Activated T-cell treated with anti-CD3 and anti-CD28 coated beads, Interleukin-2, amount 50 U/mL, for 72 hours (primary cell): ENCODE measurements at regions not wholly inside any gene's neighbourhood (a gene's known extent, or its start where the extent isn't known, plus 50 kb on each side); places are given as distances from the start of the nearest gene placed in this dataset.

ENCODE experiments used
- ATAC-seq, 2 donors: fragments of 150-1000 bp; cut with Tn5 transposase; replicated peaks in 1 of 2; 2 replicates each; pipeline ENCODE4 v1.10.0; 2021; ENCODE audit warnings: moderate library complexity in 2 of 2, mild to moderate bottlenecking in 1 of 2
- DNase-seq, 2 donors: peaks; one replicate each; pipeline ENCODE4 v3.0.0; 2021 to 2022; ENCODE audit warnings: mixed read lengths in 1 of 2
- H3K27ac Mint-ChIP-seq: one replicate; pipeline ENCODE4 v1.8.0; 2022; ENCODE audit warnings: mild to moderate bottlenecking, moderate library complexity, mixed read lengths
- H3K27me3 Mint-ChIP-seq: one replicate; pipeline ENCODE4 v1.8.0; 2022; ENCODE audit warnings: low read depth, mixed read lengths
- H3K36me3 Mint-ChIP-seq, 2 donors: one replicate each; pipeline ENCODE4 v1.8.0; 2022; ENCODE audit warnings: mixed read lengths in 2 of 2, mild to moderate bottlenecking in 1 of 2; ENCODE audit not compliant: insufficient read depth in 2 of 2
- H3K4me1 Mint-ChIP-seq: one replicate; pipeline ENCODE4 v1.8.0; 2022; ENCODE audit warnings: low read depth, mixed read lengths
- H3K4me3 Mint-ChIP-seq, 2 donors: one replicate each; pipeline ENCODE4 v1.8.0; 2022; ENCODE audit warnings: mild to moderate bottlenecking in 2 of 2, mixed read lengths in 2 of 2, moderate library complexity in 2 of 2
- H3K9me3 Mint-ChIP-seq, 2 donors: one replicate each; pipeline ENCODE4 v1.8.0; 2022; ENCODE audit warnings: mixed read lengths in 2 of 2

DNA sequence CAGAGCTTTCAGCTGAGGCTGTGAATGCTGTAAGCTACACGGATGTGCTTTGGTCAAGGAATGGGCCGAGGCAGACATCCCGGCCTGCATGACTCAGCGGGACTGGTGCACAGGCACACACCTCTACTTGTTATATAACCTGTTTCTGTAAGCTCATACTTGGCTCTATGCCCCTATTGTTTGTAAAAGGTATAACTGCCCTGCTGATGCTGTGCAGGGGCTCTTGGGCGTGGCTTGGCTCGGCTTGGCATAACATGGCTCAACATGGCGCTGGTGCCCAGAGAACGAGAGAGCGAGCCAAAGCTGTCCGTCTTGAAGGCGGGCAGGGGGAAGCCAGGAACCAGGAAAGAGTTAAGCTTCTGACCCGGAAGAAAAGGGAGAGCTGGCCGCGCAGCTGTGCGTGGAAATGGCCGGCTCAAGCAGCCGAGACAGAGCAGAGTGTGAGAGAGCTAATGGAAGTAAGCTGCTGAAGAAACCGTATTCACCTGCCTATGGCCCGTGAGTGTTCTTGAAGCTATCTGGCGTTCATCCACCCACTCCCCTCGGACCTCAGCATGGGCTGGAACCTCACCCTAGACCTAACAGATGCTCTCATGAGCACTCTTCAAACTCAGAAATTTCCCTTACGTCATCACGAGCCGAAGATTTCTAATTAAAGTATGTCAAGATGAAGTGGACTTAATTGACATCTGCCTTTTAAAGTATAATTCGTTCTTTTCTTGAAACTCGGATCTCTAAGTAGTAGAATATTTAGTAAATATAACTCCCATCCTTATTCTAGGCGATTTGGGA, 286.3 kb upstream of the AGA start:
- ATAC-seq (no peak), DNase-seq (no peak)
- Mint-ChIP-seq H3K4me1 (no peaks in the 10 kb centered on the region), H3K36me3 (no peaks in the 10 kb centered on the region), H3K9me3 (no peaks in the 10 kb centered on the region), H3K27me3 (no peaks in the 10 kb centered on the region), H3K4me3 (no peak overlapping the region), H3K27ac (no peak overlapping the region)

DNA sequence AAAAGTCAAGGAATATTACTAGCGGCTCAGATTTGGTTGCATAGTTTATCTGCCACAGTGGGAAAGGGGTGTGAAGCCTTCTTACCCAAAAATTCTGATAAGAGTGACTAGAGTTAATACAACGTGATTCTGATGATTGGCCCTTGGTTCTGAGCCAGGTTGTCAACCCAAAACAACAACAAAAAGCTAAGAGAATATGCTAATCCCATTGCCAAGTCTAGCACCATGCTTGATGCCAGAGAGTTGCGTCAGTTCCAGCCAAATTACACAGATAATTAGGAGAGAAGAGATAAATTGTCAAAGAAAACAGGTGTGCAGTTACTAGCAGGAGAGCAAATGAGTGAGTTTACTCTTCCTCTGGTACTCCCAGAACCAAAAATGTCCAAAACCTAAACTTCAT, 287.4 kb upstream of the AGA start:
- H3K27ac Mint-ChIP-seq: no peak overlapping the region
- H3K36me3 Mint-ChIP-seq: no peaks in the 10 kb centered on the region
- DNase-seq (no peak), ATAC-seq (no peak)
- no peaks in the 10 kb centered on the region for H3K4me1 Mint-ChIP-seq
- peaks cover 0 to 3% of the 10 kb centered on the region in 2 donors for H3K9me3 Mint-ChIP-seq
- H3K4me3 Mint-ChIP-seq: no peak overlapping the region
- H3K27me3 Mint-ChIP-seq: no peaks in the 10 kb centered on the region

GRCh38 chr4:177737387-177737940, 295.2 kb upstream of the AGA start:
- Mint-ChIP-seq H3K9me3 (peaks cover 0 to 4% of the 10 kb centered on the region in 2 donors), H3K36me3 (no peaks in the 10 kb centered on the region), H3K4me3 (no peak overlapping the region), H3K27me3 (peaks cover 7% of the 10 kb centered on the region), H3K4me1 (peaks cover 4% of the 10 kb centered on the region), H3K27ac (no peak overlapping the region)
- DNase-seq (no peak), ATAC-seq (no peak)

- no peaks in the 10 kb centered on the region for H3K9me3 Mint-ChIP-seq
- no peak overlapping the region for H3K4me3 Mint-ChIP-seq
- H3K27ac Mint-ChIP-seq: no peak overlapping the region
- H3K27me3 Mint-ChIP-seq: peaks cover 7% of the 10 kb centered on the region
- H3K4me1 Mint-ChIP-seq: peaks cover 4% of the 10 kb centered on the region
- DNase-seq: no peak
- peak; percentile 67 to 82 for ATAC-seq
- no peaks in the 10 kb centered on the region for H3K36me3 Mint-ChIP-seq
These were observed 298.3 kb upstream of the AGA start for GRCh38 chr4:177740563-177740962.

GRCh38 chr4:177759729-177760128, 317.5 kb upstream of the AGA start:
- no peak for ATAC-seq
- H3K4me3 Mint-ChIP-seq: no peak overlapping the region

DNA sequence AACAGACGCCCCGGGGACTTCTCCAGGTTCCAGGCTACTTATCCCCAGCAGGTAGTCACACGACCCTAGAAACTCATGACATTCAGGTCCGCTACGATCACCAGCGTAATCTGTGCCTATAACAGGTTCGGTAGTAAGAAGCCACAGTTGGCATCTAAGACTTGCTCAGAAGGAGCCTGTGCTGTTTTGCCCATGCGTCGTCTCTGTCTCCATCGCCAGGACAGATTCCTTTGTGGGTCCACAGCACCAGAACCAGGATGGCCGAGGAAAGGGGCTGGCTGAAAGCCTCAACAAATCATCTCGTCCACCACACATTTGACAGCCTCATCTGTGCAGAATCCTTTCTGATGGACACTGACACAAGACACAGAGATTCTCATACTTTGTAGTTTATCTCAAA, 319.5 kb upstream of the AGA start:
- no peak overlapping the region for H3K4me3 Mint-ChIP-seq
- H3K4me1 Mint-ChIP-seq: no peaks in the 10 kb centered on the region
- no peaks in the 10 kb centered on the region for H3K36me3 Mint-ChIP-seq
- ATAC-seq: no peak
- H3K9me3 Mint-ChIP-seq: no peaks in the 10 kb centered on the region
- H3K27ac Mint-ChIP-seq: no peak overlapping the region
- no peaks in the 10 kb centered on the region for H3K27me3 Mint-ChIP-seq
- no peak for DNase-seq

More at GRCh38 chr4:177759729-177760128, 317.5 kb upstream of the AGA start:
- DNase-seq: no peak
- Mint-ChIP-seq H3K27ac (no peak overlapping the region), H3K36me3 (no peaks in the 10 kb centered on the region), H3K27me3 (no peaks in the 10 kb centered on the region), H3K9me3 (no peaks in the 10 kb centered on the region), H3K4me1 (no peaks in the 10 kb centered on the region)

DNA sequence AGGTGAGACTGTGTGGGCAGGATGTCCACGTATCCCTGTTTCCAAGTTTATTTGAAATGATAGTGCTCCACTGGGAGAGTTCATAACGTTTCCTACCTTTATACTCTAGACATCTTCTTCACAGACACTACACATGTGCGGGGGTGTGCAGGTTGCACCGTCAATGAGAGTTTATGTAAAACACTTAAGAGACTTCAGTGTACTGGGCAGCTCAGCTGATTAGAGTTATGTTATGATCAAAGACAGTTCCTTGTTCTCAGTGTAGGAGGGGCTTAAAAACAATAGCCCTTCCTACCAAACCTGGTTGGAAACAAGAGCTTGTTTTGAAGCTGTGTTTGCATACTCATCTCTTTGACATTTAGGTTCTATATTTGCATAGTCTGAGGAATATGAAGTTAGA, 326.9 kb upstream of the AGA start:
- no peaks in the 10 kb centered on the region for H3K9me3 Mint-ChIP-seq
- ATAC-seq: no peak
- no peak for DNase-seq
- H3K27ac Mint-ChIP-seq: no peak overlapping the region
- H3K4me3 Mint-ChIP-seq: no peak overlapping the region
- no peaks in the 10 kb centered on the region for H3K36me3 Mint-ChIP-seq
- H3K27me3 Mint-ChIP-seq: peaks cover 4% of the 10 kb centered on the region
- no peaks in the 10 kb centered on the region for H3K4me1 Mint-ChIP-seq

DNA sequence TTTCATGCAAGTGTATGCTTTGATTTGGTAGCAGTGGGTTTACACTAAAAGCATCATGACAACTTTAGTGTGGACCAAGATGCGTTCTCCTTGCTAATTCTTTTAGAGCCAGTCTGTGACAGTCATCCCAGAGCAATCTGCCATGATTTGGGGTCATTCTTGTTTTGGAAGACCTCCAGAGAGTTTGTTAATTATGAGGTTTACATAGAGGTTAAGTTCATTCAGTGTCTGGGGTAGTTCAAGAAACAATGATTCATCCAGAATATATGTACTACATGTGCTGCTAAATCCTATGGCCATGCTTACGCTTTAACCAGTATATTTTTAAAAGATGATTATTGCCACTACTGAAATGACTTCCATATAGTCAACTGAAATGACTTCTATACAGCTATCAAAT, 328.5 kb upstream of the AGA start:
- Mint-ChIP-seq H3K4me3 (no peak overlapping the region), H3K27me3 (peaks cover 7% of the 10 kb centered on the region), H3K27ac (no peak overlapping the region), H3K4me1 (no peaks in the 10 kb centered on the region), H3K9me3 (no peaks in the 10 kb centered on the region), H3K36me3 (no peaks in the 10 kb centered on the region)
- ATAC-seq (no peak), DNase-seq (no peak)

DNA sequence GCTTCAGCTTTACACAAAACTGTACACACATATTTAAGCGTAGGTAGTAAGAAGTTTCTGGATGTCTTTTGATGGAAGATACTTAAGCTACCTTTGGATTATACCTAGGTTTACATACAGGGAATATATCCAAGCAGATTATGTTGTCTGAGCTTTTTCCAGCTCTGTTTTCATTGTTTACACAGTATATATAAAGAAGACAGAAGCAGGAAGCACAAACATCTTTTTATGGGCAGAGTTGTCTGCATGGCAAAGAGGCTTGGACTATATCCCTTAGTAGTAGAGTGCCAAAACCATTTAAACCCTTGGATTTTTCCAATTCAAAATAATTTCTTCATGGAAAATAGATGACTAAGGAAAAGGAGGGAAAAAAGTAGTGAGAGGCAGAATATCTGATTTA, 329.4 kb upstream of the AGA start:
- Mint-ChIP-seq H3K27ac (no peak overlapping the region), H3K4me1 (no peaks in the 10 kb centered on the region), H3K4me3 (no peak overlapping the region), H3K36me3 (no peaks in the 10 kb centered on the region), H3K9me3 (no peaks in the 10 kb centered on the region), H3K27me3 (peaks cover 7% of the 10 kb centered on the region)
- ATAC-seq: no peak
- no peak for DNase-seq

GRCh38 chr4:177778623-177779022, 336.4 kb upstream of the AGA start:
- Mint-ChIP-seq H3K27ac (no peak overlapping the region), H3K36me3 (no peaks in the 10 kb centered on the region), H3K9me3 (peaks cover 2 to 3% of the 10 kb centered on the region in 2 donors), H3K4me3 (no peak overlapping the region), H3K4me1 (no peaks in the 10 kb centered on the region), H3K27me3 (peaks cover 7% of the 10 kb centered on the region)
- no peak for DNase-seq
- ATAC-seq: no peak

GRCh38 chr4:177785000-177785399, 342.8 kb upstream of the AGA start:
- Mint-ChIP-seq H3K36me3 (no peaks in the 10 kb centered on the region), H3K4me1 (no peaks in the 10 kb centered on the region), H3K27ac (no peak overlapping the region), H3K27me3 (no peaks in the 10 kb centered on the region), H3K4me3 (no peak overlapping the region), H3K9me3 (peaks cover 2 to 3% of the 10 kb centered on the region in 2 donors)
- no peak for DNase-seq
- no peak for ATAC-seq

DNA sequence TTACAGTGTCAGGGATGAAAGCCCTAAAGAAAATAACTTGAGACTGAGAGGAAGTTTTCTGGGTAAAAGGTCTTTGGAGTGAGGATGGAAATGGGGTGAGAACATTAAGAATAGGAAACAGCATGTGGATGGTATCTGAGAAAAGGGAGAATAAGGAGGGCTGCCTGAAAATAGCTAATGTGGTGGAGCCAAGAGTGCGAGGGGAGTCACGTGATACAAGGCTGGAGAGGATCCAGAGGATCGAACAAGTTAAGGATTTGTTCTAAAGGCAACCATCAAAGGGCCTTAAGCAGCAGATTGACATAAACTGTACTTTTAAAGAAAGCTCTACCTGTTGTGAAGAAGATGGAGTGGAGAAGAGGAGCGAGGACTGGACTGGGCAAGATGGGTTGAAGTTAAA, 347.4 kb upstream of the AGA start:
- no peaks in the 10 kb centered on the region for H3K27me3 Mint-ChIP-seq
- DNase-seq: no peak
- H3K36me3 Mint-ChIP-seq: no peaks in the 10 kb centered on the region
- no peaks in the 10 kb centered on the region for H3K9me3 Mint-ChIP-seq
- no peak for ATAC-seq
- no peak overlapping the region for H3K4me3 Mint-ChIP-seq
- no peak overlapping the region for H3K27ac Mint-ChIP-seq
- no peaks in the 10 kb centered on the region for H3K4me1 Mint-ChIP-seq

DNA sequence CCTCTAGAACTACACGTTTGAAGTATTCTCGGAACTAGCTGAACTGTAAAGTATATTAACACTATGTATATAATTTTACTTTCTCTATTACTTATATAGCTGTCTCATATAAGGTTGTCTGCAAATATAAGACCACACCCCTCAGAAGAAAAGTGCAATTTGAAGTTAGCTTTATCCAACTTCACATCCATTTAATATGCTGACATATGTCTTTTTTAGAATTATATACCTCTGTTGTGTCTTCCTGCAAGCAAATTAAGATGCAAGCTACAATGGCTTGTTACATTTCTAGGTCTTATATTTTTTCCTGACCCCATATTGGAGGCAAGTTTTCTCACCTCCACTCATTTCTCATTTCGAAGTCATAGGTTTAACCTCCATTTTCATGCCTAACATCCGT, 349.0 kb upstream of the AGA start:
- DNase-seq (no peak), ATAC-seq (no peak)
- no peaks in the 10 kb centered on the region for H3K9me3 Mint-ChIP-seq
- no peaks in the 10 kb centered on the region for H3K27me3 Mint-ChIP-seq
- no peak overlapping the region for H3K27ac Mint-ChIP-seq
- H3K36me3 Mint-ChIP-seq: no peaks in the 10 kb centered on the region
- no peaks in the 10 kb centered on the region for H3K4me1 Mint-ChIP-seq
- H3K4me3 Mint-ChIP-seq: no peak overlapping the region

- no peak overlapping the region for H3K27ac Mint-ChIP-seq
- H3K4me1 Mint-ChIP-seq: no peaks in the 10 kb centered on the region
- H3K4me3 Mint-ChIP-seq: no peak overlapping the region
- DNase-seq (no peak), ATAC-seq (no peak)
- H3K36me3 Mint-ChIP-seq: no peaks in the 10 kb centered on the region
- H3K27me3 Mint-ChIP-seq: no peaks in the 10 kb centered on the region
- H3K9me3 Mint-ChIP-seq: no peaks in the 10 kb centered on the region
These were observed 354.6 kb upstream of the AGA start for GRCh38 chr4:177796841-177797240.
